ENCODE measurements at regions not wholly inside any gene's neighbourhood (a gene's known extent, or its start where the extent isn't known, plus 50 kb on each side); places are given as distances from the start of the nearest gene placed in this dataset.

DNA sequence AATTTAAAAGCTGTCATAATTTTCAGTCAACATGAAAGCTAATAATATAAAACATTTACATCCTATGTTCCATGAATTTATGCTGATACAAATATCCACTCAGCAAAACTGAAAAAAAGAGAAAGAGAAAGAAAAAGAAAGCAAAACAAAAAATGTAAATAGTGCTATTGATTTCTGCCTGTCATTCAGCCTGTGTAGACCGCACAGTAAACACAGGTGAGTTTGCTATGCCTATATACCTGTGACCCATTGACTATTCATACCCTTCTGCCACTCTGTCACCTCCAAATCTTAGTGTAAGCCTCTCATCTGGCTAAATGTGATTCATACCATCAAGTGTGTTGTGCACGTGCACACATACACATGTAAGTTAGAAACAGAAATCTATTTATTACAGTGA is 359.0 kb upstream of the RORB start:
- Mint-ChIP-seq H3K4me1 (no peaks in the 10 kb centered on the region), H3K4me3 (no peak overlapping the region), H3K9me3 (peaks cover 0 to 2% of the 10 kb centered on the region in 2 donors), H3K27me3 (ENCODE audit: low read depth in 2 of 2) (no peaks in the 10 kb centered on the region), H3K36me3 (no peaks in the 10 kb centered on the region), H3K27ac (no peak overlapping the region)
- ATAC-seq (no peak), DNase-seq (no peak)
- no peak overlapping the region for H3K27ac ChIP-seq (ENCODE audit: low read length)
- H3K36me3 ChIP-seq (ENCODE audit: control insufficient read depth, insufficient read depth, low read length), result no peaks in the 10 kb centered on the region
- TF ChIP-seq, protein P1, sequence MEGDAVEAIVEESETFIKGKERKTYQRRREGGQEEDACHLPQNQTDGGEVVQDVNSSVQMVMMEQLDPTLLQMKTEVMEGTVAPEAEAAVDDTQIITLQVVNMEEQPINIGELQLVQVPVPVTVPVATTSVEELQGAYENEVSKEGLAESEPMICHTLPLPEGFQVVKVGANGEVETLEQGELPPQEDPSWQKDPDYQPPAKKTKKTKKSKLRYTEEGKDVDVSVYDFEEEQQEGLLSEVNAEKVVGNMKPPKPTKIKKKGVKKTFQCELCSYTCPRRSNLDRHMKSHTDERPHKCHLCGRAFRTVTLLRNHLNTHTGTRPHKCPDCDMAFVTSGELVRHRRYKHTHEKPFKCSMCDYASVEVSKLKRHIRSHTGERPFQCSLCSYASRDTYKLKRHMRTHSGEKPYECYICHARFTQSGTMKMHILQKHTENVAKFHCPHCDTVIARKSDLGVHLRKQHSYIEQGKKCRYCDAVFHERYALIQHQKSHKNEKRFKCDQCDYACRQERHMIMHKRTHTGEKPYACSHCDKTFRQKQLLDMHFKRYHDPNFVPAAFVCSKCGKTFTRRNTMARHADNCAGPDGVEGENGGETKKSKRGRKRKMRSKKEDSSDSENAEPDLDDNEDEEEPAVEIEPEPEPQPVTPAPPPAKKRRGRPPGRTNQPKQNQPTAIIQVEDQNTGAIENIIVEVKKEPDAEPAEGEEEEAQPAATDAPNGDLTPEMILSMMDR (IDR thresholded peaks at IDR 0.05), result no peak
- no peaks in the 10 kb centered on the region for H3K27me3 ChIP-seq (ENCODE audit: control insufficient read depth, insufficient read depth, low read length)
- H3K4me3 ChIP-seq (ENCODE audit: low read length), result no peak overlapping the region
- 93% methylated on average over 2 of the region's 2 CpGs for WGBS (ENCODE audit: insufficient coverage)
- intact Hi-C loops (cut with micrococcal nuclease), result no loop called here
- H3K4me1 ChIP-seq (ENCODE audit: control insufficient read depth, insufficient read depth, low read length), result no peaks in the 10 kb centered on the region
- no peaks in the 10 kb centered on the region for H3K9me3 ChIP-seq (ENCODE audit: control insufficient read depth, insufficient read depth, low read length)

DNA sequence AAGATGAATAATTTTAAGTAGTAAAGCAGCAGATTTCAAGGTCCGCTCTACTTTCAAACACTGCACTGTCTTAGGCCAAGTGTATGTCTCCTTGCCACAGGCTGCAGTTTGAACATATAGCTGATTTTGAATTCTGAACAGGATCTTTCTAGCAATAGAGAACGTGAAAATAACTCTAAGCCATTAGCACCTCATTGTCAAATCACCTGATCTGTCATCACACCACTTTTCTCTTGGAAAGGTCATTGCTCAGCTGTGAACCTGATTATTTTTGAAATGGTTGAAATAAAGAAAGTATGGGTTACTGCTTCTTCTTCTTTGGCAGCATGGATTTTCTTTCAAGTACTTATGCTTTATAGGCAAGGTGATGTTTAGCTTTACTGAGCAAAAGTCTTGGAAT is 357.0 kb upstream of the RORB start:
- Histone ChIP-seq H3K36me3 (ENCODE audit: control insufficient read depth, insufficient read depth, low read length) (no peaks in the 10 kb centered on the region), H3K4me3 (ENCODE audit: low read length) (no peak overlapping the region), H3K9me3 (ENCODE audit: control insufficient read depth, insufficient read depth, low read length) (no peaks in the 10 kb centered on the region), H3K27ac (ENCODE audit: low read length) (no peak overlapping the region), H3K27me3 (ENCODE audit: control insufficient read depth, insufficient read depth, low read length) (no peaks in the 10 kb centered on the region), H3K4me1 (ENCODE audit: control insufficient read depth, insufficient read depth, low read length) (no peaks in the 10 kb centered on the region)
- H3K9me3 Mint-ChIP-seq, result peaks cover 0 to 3% of the 10 kb centered on the region in 2 donors
- H3K27me3 Mint-ChIP-seq (ENCODE audit: low read depth in 2 of 2), result no peaks in the 10 kb centered on the region
- no peaks in the 10 kb centered on the region for H3K36me3 Mint-ChIP-seq
- H3K4me1 Mint-ChIP-seq, result no peaks in the 10 kb centered on the region
- intact Hi-C loops (cut with micrococcal nuclease), result no loop called here
- H3K27ac Mint-ChIP-seq, result no peak overlapping the region
- no peak for DNase-seq
- no peak overlapping the region for H3K4me3 Mint-ChIP-seq
- no peak for ATAC-seq
- WGBS (ENCODE audit: insufficient coverage), result 89% methylated on average over 2 of the region's 2 CpGs
- TF ChIP-seq, protein P1 (IDR thresholded peaks at IDR 0.05), result no peak

DNA sequence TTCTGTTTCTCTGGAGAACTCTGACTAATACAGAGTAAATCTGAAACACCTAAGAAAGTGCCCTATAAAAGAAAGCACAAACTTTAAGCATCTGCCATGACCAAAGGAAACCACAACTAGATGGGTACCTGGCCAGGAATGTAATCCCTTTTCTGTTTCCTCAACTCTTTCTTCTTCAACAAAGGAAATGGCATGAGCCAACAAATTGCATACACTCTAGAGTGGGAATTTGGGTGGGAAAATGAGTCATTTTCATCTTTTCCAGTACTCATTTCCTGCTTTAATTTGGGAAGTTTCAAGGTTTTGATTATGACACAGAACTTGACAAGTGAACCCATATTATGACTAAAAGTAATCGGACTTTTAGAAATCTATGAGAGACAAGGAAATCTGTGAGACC is 349.2 kb upstream of the RORB start:
- 100% methylated on average over 1 of the region's 1 CpG for WGBS (ENCODE audit: insufficient coverage)
- H3K4me3 Mint-ChIP-seq, result no peak overlapping the region
- Histone ChIP-seq H3K27ac (ENCODE audit: low read length) (no peak overlapping the region), H3K4me1 (ENCODE audit: control insufficient read depth, insufficient read depth, low read length) (no peaks in the 10 kb centered on the region), H3K4me3 (ENCODE audit: low read length) (no peak overlapping the region), H3K9me3 (ENCODE audit: control insufficient read depth, insufficient read depth, low read length) (no peaks in the 10 kb centered on the region), H3K27me3 (ENCODE audit: control insufficient read depth, insufficient read depth, low read length) (no peaks in the 10 kb centered on the region), H3K36me3 (ENCODE audit: control insufficient read depth, insufficient read depth, low read length) (no peaks in the 10 kb centered on the region)
- H3K4me1 Mint-ChIP-seq, result peaks cover 8% of the 10 kb centered on the region in 2 donors
- no peak overlapping the region for H3K27ac Mint-ChIP-seq
- ATAC-seq, result no peak
- no peaks in the 10 kb centered on the region for H3K27me3 Mint-ChIP-seq (ENCODE audit: low read depth in 2 of 2)
- no peaks in the 10 kb centered on the region for H3K36me3 Mint-ChIP-seq
- TF ChIP-seq, protein P1 (IDR thresholded peaks at IDR 0.05), result no peak
- peaks cover 0 to 5% of the 10 kb centered on the region in 2 donors for H3K9me3 Mint-ChIP-seq
- intact Hi-C loops (cut with micrococcal nuclease), result no loop called here
- DNase-seq, result no peak

DNA sequence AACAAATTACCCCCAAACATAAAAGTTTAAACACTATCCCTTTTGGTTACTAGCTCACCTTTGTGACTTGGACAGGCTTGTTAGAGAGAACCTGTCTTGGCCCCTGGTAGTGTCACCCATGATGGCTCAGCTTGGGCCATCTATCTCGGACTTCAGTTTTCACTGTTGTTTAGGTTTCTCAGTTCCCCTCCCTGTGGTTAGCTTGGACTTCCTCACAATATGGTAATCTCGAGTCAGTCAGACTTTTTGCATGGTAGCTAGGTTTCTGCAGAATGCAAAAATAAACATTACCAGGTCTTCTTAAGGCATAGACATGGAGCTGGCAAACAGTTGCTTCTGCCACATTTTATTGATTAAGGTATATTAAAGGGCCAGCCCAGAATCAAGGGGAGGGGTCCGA is 324.3 kb upstream of the RORB start:
- Histone ChIP-seq H3K36me3 (ENCODE audit: control insufficient read depth, insufficient read depth, low read length) (no peaks in the 10 kb centered on the region), H3K9me3 (ENCODE audit: control insufficient read depth, insufficient read depth, low read length) (no peaks in the 10 kb centered on the region), H3K4me1 (ENCODE audit: control insufficient read depth, insufficient read depth, low read length) (peaks cover 5% of the 10 kb centered on the region), H3K27me3 (ENCODE audit: control insufficient read depth, insufficient read depth, low read length) (no peaks in the 10 kb centered on the region), H3K27ac (ENCODE audit: low read length) (no peak overlapping the region), H3K4me3 (ENCODE audit: low read length) (no peak overlapping the region)
- peaks cover 7% of the 10 kb centered on the region for H3K36me3 Mint-ChIP-seq
- DNase-seq (no peak), ATAC-seq (no peak)
- peaks cover 10 to 16% of the 10 kb centered on the region in 2 donors for H3K4me1 Mint-ChIP-seq
- TF ChIP-seq, protein P1 (IDR thresholded peaks at IDR 0.05), result no peak
- H3K4me3 Mint-ChIP-seq, result peak overlapping the region; percentile 36
- H3K9me3 Mint-ChIP-seq, result peaks cover 3% of the 10 kb centered on the region in 2 donors
- 0% methylated on average over 2 of the region's 3 CpGs for WGBS (ENCODE audit: insufficient coverage)
- H3K27me3 Mint-ChIP-seq (ENCODE audit: low read depth in 2 of 2), result peaks cover 0 to 2% of the 10 kb centered on the region in 2 donors
- no peak overlapping the region for H3K27ac Mint-ChIP-seq
- intact Hi-C loops (cut with micrococcal nuclease), result no loop called here

Data from natural killer cell (primary cell).